WERI-Rb-1 (cell line): ENCODE measurements at regions not wholly inside any gene's neighbourhood (a gene's known extent, or its start where the extent isn't known, plus 50 kb on each side); places are given as distances from the start of the nearest gene placed in this dataset.

Experiments used
- DNase-seq: peaks from one replicate; pipeline ENCODE4 v3.0.0-alpha.2; 2020
- H3K27ac ChIP-seq: fragments of 250-450 bp; sonication (Bioruptor Pico); 2 replicates; pipeline ENCODE4 v1.5.1; 2020; ENCODE audit warnings: mild to moderate bottlenecking, moderate library complexity
- H3K27me3 ChIP-seq: fragments of 250-450 bp; sonication (Bioruptor Pico); 2 replicates; pipeline ENCODE4 v1.5.1; 2021; ENCODE audit warnings: mild to moderate bottlenecking, low read depth, moderate library complexity; ENCODE audit not compliant: insufficient read depth, severe bottlenecking
- H3K36me3 ChIP-seq: fragments of 250-450 bp; sonication (Bioruptor Pico); 2 replicates; pipeline ENCODE4 v1.5.1; 2020; ENCODE audit warnings: mild to moderate bottlenecking, moderate library complexity
- H3K4me3 ChIP-seq: 2 replicates; pipeline ENCODE4 v1.5.1; 2011; ENCODE audit warnings: low read depth, mild to moderate bottlenecking, control low read depth, low read length
- H3K9me3 ChIP-seq: fragments of 250-450 bp; sonication (Bioruptor Pico); 2 replicates; pipeline ENCODE4 v1.5.1; 2021; ENCODE audit warnings: mild to moderate bottlenecking, moderate library complexity; ENCODE audit not compliant: severe bottlenecking
- TF ChIP-seq, protein P1 (sequence below): IDR thresholded peaks from 2 replicates; pipeline ENCODE4 v1.5.1; 2011; ENCODE audit warnings: low read depth, mild to moderate bottlenecking, control low read depth, inconsistent platforms, low read length

DNA sequence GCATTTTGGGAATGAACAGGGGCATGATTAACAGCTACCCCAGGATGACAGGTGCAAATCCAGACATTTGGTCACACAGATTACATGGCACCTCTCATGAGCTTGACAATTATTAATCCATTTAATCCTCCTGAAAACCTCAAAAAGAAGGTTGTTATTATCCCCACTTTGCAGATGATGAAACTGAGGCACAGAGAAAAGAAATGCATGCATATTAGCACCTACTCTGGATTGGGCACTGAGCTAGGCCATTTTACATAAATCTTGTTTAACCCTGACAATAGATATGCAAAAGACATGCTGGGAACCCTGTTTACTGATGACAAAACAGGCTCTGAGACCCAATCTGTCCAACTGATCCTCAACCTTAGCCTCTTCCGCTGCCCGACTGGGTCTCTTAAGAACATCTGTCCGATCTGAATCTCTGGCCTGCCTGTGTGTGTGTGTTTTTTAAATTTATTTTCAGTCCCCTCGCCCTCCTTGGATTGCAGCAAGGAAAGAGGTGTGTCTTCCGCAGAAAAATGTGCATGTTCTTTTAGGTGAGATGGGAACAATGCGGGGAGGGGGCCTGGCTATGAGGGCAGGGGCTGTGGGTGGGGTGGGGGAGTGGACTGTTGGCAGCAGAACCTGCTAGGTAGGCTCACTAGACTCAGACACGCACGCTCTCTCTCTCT lies 162.5 kb downstream of the WNT7A start:
- TF ChIP-seq, protein P1, sequence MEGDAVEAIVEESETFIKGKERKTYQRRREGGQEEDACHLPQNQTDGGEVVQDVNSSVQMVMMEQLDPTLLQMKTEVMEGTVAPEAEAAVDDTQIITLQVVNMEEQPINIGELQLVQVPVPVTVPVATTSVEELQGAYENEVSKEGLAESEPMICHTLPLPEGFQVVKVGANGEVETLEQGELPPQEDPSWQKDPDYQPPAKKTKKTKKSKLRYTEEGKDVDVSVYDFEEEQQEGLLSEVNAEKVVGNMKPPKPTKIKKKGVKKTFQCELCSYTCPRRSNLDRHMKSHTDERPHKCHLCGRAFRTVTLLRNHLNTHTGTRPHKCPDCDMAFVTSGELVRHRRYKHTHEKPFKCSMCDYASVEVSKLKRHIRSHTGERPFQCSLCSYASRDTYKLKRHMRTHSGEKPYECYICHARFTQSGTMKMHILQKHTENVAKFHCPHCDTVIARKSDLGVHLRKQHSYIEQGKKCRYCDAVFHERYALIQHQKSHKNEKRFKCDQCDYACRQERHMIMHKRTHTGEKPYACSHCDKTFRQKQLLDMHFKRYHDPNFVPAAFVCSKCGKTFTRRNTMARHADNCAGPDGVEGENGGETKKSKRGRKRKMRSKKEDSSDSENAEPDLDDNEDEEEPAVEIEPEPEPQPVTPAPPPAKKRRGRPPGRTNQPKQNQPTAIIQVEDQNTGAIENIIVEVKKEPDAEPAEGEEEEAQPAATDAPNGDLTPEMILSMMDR, result no peak
- DNase-seq, result no peak
- H3K9me3 ChIP-seq, result peaks cover 7% of the 10 kb centered on the region
- no peaks in the 10 kb centered on the region for H3K36me3 ChIP-seq
- no peak overlapping the region for H3K27ac ChIP-seq
- H3K4me3 ChIP-seq, result no peak overlapping the region
- H3K27me3 ChIP-seq, result peaks cover 66% of the 10 kb centered on the region

DNA sequence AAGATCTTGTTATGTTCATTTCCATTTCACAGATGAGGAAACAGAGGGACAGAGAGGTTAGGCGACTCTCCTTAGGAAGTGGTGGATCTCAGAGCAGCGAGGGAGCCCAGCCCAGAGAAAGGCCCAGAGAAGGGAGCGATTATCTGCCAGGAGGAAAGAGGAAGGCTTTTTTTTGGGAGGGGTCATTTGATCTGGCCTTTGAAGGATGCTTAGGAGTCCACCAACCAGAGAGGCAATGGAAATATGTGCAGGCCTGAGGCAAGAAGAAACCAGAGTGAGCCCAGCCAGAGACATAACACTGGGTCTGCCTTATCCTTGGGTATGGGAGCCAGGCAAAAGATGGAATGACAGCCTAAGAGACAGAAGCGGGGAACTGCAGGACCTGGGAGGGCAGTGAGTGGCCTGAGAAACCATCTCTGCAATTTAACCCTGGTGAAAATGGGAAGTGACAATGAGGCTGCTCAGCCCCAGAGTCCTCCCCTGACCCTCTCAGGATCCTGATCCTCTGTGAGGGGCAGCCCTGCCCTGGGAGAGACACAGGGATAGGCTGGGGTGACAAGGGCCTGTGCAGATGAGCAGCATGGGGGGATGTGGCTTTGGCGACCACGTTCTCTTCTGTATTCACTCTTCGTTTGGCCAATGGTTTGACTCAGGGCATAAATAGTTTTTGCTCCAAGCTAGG lies 163.2 kb downstream of the WNT7A start:
- H3K4me3 ChIP-seq, result no peak overlapping the region
- no peak overlapping the region for H3K27ac ChIP-seq
- peaks cover 2% of the 10 kb centered on the region for H3K9me3 ChIP-seq
- TF ChIP-seq, protein P1, result no peak
- DNase-seq, result no peak
- H3K27me3 ChIP-seq, result peaks cover 65% of the 10 kb centered on the region
- no peaks in the 10 kb centered on the region for H3K36me3 ChIP-seq

DNA sequence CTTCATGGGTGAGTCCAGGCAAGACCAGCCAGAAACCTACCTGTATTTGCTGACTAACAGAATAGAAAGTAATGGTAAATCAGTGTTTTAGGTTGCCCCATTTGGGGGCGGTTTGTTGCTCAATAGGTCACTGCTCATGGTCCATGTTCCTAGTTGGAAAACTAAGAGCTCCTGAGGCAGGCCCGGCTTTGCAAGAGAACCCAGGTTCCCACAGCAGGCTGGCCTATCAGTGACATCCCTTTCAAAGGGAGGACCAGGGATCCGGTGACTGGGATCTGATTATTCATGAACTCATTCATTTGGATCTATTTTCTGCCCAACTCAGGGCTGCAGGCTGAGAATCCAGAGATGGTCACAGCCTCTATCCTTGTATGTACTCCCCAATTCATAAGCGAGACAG lies 163.9 kb downstream of the WNT7A start:
- no peak overlapping the region for H3K4me3 ChIP-seq
- peaks cover 70% of the 10 kb centered on the region for H3K27me3 ChIP-seq
- peaks cover 2% of the 10 kb centered on the region for H3K9me3 ChIP-seq
- DNase-seq, result no peak
- H3K27ac ChIP-seq, result no peak overlapping the region
- H3K36me3 ChIP-seq, result no peaks in the 10 kb centered on the region
- TF ChIP-seq, protein P1, result no peak

DNA sequence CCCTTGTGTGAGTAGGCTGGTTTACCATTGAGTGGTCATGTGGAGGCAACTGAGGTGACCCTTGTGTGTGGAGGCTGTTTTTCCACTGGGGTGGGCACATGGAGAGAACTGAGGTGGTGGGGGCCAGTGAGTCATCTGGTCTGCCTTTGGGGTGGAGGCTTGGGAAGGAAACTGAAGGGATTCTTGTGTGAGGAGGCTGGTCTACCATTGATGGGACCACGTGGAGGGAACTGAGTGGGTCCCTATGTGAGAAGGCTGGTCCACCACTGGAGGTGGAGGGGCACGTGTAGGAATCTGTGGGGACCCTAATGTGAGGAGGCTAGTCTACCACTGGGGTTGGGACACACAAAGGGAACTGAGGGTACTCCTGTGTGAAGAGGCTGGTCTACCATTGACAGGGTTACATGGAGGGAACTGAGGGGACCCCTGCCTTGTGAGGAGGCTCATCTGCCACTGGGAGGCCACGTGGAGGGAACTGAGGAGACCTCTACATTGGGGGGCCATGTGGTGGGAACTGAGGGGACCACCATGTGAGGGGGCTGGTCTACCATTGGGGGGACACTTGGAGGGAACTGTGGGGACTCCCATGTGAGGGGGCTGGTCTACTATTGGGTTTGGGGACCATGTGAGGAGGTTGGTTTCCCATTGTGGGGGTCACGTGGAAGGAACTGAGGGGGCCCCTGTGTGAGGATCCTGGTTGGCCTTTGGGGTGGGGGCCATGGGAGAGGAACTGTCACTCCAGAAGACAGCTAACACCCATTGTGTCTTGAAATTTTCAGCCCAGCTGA lies 164.5 kb downstream of the WNT7A start:
- TF ChIP-seq, protein P1, result no peak
- Histone ChIP-seq H3K9me3 (peaks cover 2% of the 10 kb centered on the region), H3K4me3 (no peak overlapping the region), H3K27me3 (peaks cover 66% of the 10 kb centered on the region), H3K36me3 (no peaks in the 10 kb centered on the region), H3K27ac (no peak overlapping the region)
- DNase-seq, result no peak

DNA sequence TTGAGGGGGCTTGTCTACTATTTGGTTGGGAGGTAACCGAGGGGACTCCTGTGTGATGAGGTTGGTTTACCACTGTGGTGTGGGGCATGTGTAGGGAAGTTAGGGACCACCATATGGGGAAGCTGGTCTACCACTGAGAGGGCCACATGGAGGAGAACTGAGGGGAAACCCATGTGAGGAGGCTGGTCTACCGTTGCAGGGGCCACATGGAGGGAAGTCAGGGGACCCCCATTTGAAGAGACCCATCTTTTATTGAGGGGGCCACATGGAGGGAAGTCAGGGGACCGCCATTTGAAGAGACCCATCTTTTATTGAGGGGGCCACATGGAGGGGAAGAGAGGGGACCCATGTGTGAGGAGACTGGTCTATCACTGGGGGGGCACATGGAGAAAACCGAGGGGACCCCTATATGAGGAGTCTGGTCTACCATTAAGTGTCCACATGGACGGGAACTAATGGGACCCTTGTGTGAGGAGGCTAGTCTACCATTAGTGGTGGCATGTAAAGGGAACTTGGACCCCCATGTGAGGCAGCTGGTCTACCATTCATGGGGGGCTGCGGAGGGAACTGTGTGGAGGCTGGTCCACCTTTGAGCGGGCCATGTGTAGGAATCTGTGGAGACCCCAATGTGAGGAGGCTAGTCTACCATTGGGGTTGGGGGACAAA lies 165.5 kb downstream of the FBLN2 start:
- Histone ChIP-seq H3K27ac (no peak overlapping the region), H3K4me3 (no peak overlapping the region), H3K36me3 (no peaks in the 10 kb centered on the region), H3K9me3 (peaks cover 2% of the 10 kb centered on the region), H3K27me3 (peaks cover 58% of the 10 kb centered on the region)
- TF ChIP-seq, protein P1, result no peak
- DNase-seq, result no peak
